Neural crest cell (in vitro differentiated cells): ENCODE measurements at regions not wholly inside any gene's neighbourhood (a gene's known extent, or its start where the extent isn't known, plus 50 kb on each side); places are given as distances from the start of the nearest gene placed in this dataset.

ENCODE experiments used
- DNase-seq: peaks from one replicate; pipeline ENCODE4 v3.0.0; 2021; ENCODE audit warnings: low read depth, mixed read lengths, low spot score
- H3K27ac Mint-ChIP-seq: one replicate; pipeline ENCODE4 v1.8.0; 2021; ENCODE audit warnings: mild to moderate bottlenecking, mixed read lengths; ENCODE audit not compliant: unreplicated experiment
- H3K27me3 Mint-ChIP-seq: 2 replicates; pipeline ENCODE4 v1.8.0; 2021; ENCODE audit warnings: low read depth, mild to moderate bottlenecking, mixed read lengths
- H3K36me3 Mint-ChIP-seq: 2 replicates; pipeline ENCODE4 v1.8.0; 2021; ENCODE audit warnings: low read depth, mild to moderate bottlenecking, mixed read lengths
- H3K4me1 Mint-ChIP-seq: 2 replicates; pipeline ENCODE4 v1.8.0; 2021; ENCODE audit warnings: mixed read lengths
- H3K4me3 Mint-ChIP-seq: one replicate; pipeline ENCODE4 v1.8.0; 2021; ENCODE audit warnings: mild to moderate bottlenecking, mixed read lengths
- H3K9me3 Mint-ChIP-seq: 2 replicates; pipeline ENCODE4 v1.8.0; 2021; ENCODE audit warnings: mixed read lengths
- CTCF ChIP-seq: fragments of 200-600 bp; sonication (generic); conservative IDR thresholded peaks from 2 replicates; pipeline ENCODE4 v1.5.0; 2021; ENCODE audit warnings: antibody characterized with exemption, mild to moderate bottlenecking

- TF ChIP-seq CTCF, result no peak
- no peak for DNase-seq
- Mint-ChIP-seq H3K27ac (no peak overlapping the region), H3K4me1 (no peaks in the 10 kb centered on the region), H3K36me3 (no peaks in the 10 kb centered on the region), H3K4me3 (no peak overlapping the region), H3K9me3 (peaks cover 21% of the 10 kb centered on the region), H3K27me3 (no peaks in the 10 kb centered on the region)
Observed at GRCh38 chr3:105999856-106000255, 131.0 kb upstream of the CBLB start.

GRCh38 chr3:106001923-106002322 is 133.1 kb upstream of the CBLB start:
- Mint-ChIP-seq H3K27me3 (no peaks in the 10 kb centered on the region), H3K27ac (no peak overlapping the region), H3K9me3 (peaks cover 15% of the 10 kb centered on the region), H3K36me3 (no peaks in the 10 kb centered on the region), H3K4me3 (no peak overlapping the region), H3K4me1 (no peaks in the 10 kb centered on the region)
- no peak for TF ChIP-seq CTCF
- DNase-seq, result no peak

DNA sequence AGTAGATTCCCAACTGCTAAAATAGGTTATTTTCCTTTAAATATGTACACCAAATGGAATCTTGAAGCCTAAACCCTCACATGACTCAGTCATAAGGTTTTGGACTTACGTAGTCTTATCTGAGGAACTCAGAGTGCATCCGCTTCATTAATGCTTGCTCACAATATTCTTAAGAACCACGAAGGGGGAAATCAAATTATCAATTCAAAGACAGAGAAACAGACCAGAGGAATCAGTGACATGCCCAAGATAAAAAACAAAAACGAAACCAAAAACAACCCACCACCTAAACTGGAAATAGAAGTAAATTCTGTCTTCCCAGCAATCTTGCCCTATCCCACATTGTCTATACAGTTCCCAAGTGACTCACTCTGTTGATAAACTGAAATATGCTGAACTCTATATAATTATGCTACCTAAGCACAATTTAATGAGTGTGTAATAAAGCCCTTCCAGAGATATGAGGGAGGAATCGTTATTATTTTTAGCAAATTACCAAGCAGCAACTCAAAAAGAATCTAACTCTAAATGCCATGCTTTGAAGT is 135.4 kb upstream of the CBLB start:
- no peaks in the 10 kb centered on the region for H3K4me1 Mint-ChIP-seq
- no peak for DNase-seq
- H3K4me3 Mint-ChIP-seq, result no peak overlapping the region
- peaks cover 6% of the 10 kb centered on the region for H3K9me3 Mint-ChIP-seq
- H3K27me3 Mint-ChIP-seq, result no peaks in the 10 kb centered on the region
- H3K36me3 Mint-ChIP-seq, result no peaks in the 10 kb centered on the region
- no peak for TF ChIP-seq CTCF
- H3K27ac Mint-ChIP-seq, result no peak overlapping the region

DNA sequence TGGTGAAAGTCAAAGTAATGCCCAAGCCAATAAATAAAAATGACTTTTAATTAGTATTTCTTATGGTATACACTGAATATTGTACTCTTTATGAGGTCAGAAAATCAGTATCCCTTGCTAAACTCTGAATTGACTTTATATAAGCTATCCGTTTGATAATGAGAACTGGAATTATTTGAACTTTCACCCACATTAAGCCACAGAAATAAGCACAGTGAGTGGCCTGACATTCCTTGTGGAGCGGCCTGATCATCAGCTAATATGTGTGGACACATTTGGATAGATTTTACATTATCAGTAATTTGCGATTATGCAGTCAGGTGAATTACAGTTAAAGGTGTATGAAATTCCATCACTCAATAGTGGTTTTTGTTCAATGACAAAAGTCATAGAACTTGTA is 136.0 kb upstream of the CBLB start:
- H3K4me3 Mint-ChIP-seq, result no peak overlapping the region
- no peak for DNase-seq
- H3K9me3 Mint-ChIP-seq, result peaks cover 3% of the 10 kb centered on the region
- H3K27me3 Mint-ChIP-seq, result no peaks in the 10 kb centered on the region
- no peaks in the 10 kb centered on the region for H3K4me1 Mint-ChIP-seq
- H3K36me3 Mint-ChIP-seq, result no peaks in the 10 kb centered on the region
- H3K27ac Mint-ChIP-seq, result no peak overlapping the region
- TF ChIP-seq CTCF, result no peak

- H3K36me3 Mint-ChIP-seq, result no peaks in the 10 kb centered on the region
- no peak for DNase-seq
- no peaks in the 10 kb centered on the region for H3K9me3 Mint-ChIP-seq
- TF ChIP-seq CTCF, result no peak
- no peak overlapping the region for H3K4me3 Mint-ChIP-seq
- no peaks in the 10 kb centered on the region for H3K27me3 Mint-ChIP-seq
- H3K27ac Mint-ChIP-seq, result no peak overlapping the region
- H3K4me1 Mint-ChIP-seq, result no peaks in the 10 kb centered on the region
Observed at GRCh38 chr3:106006001-106006400, 137.2 kb upstream of the CBLB start.

DNA sequence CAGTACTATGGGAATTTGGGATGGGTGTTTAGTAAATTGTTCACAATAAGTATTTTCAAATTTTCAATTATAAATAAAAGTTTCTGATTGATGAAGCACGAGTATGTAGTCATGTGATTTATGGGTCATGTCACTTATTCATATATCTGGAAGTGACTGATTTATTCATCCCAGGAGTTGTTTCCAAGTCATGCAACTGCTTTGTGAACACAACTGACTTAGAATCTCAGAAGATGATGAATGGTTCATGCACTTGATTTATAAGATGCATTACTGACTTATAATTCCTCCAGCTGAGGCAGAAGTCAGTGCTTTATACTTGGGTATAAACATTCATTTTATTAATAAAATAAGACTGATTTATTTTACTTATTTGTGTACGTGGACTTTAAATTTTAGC is 137.8 kb upstream of the CBLB start:
- H3K36me3 Mint-ChIP-seq, result no peaks in the 10 kb centered on the region
- H3K4me3 Mint-ChIP-seq, result no peak overlapping the region
- no peaks in the 10 kb centered on the region for H3K4me1 Mint-ChIP-seq
- no peak for TF ChIP-seq CTCF
- H3K27ac Mint-ChIP-seq, result no peak overlapping the region
- no peaks in the 10 kb centered on the region for H3K9me3 Mint-ChIP-seq
- H3K27me3 Mint-ChIP-seq, result no peaks in the 10 kb centered on the region
- DNase-seq, result no peak
